ENCODE measurements at regions not wholly inside any gene's neighbourhood (a gene's known extent, or its start where the extent isn't known, plus 50 kb on each side); places are given as distances from the start of the nearest gene placed in this dataset.

DNA sequence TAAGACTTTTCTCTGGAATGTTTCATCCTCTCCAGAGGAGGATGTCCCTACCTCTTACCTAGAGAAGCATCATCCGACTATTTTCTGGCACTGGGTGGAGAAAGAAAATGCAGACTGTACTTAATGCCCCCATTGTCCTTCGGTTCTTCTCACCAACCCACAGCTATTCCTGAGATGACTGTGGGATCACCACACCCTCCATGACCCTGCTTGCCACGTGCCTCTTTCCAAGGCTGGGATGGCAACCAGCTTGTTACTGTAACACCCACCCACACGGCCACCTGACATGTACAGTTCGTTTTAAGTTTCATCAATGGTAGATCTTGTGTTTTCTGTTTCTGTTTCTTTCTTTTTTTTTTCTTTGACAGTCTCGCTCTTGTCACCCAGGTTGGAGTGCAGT lies 365.2 kb downstream of the FBXO15 start:
- DNase-seq: no peak

DNA sequence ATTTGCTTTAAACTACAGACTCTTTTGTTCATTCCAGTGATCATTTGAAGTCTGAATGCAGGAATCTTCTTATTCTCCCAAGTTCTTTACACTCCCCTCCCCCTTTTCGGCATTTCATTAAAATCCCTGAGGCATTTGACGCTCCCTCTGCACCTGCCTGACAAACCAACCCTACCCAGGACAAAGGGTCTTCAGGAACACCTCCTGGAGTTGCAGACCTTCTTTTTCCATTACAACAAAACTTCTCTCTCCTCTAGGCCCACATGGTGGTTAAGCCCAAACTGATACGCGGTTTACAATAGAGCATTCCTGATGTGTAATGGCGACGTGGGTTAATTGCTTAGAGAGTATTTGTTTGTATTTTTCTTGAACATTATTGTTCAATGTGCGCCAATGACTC lies 367.4 kb downstream of the FBXO15 start:
- no peak for DNase-seq

DNA sequence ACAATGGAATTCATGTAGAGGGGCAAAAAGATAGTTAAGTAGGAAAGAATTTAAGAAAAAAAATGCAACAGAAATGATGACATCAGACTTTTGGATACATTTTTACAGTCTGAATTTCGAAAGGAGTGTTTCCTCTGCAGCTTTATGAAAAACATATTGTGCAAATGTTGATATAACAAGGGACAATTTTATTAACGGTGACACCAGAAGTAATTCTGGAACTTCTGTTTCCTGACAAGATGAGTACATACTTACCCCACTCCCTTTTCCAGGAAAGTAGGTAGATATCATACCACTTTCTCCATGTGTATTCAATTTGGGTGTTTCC lies 369.6 kb downstream of the FBXO15 start:
- no peak for DNase-seq

DNA sequence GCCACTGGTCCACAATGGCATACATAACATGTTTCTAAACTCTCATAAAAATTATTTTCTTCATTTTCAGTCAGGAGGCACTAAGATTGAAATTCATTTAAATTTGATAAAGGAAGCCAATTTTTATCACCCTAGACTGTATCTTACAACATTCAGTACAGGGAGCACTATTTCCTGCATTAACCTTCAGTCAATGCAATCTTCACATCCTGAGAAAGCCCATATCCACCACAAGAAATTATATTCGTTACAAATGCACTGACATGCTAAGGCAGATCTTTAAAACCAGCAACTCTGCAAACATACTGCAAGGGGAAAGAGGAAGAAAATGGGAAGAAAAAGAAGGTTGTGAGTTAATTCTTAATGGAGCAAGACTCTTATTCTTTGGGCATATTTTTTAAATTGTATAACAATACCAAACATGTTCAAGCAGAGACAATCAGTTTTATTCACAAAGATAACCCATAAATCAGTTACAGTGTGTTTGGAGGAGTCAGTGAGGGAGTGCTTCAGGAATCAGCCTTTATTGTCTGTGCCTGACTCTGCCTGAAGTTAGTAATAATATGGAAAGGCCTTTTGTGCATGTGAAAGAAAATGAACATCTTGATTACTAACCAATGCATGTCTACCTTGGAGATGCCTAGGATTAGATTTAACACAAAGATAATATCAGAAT lies 370.1 kb downstream of the FBXO15 start:
- DNase-seq: no peak

DNA sequence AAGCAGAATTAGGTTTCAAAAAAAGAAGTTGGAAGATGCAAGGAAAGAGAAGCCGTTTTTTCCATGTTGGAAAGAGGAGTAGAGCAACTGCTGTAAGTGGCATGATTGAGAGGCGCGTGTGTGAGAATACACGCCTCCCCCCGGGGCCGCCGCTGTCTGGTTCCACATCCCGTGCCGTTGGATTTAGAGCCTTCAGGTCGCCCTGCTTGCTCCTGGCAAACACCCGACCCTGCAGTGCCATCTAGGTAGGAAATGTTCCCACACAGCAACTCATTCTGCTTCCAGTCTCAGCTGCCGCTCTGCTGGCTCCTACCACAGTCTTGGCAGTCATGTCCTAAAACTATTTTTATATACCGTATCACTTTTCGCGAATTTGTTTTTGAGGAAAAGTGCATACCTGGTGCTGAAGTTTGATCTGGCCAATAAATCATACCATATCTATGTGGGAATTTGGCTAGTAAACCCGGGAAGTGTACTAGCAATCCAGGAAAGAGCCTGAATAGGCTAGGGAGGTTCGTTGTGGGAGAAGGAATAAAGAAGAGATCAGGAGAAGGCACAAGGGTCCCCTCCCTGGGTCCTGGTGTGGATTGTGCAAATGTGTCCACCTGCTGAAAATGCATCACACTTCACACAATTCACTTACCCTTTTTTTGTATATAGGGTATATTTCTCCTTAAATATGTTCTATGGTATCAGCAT lies 372.7 kb downstream of the FBXO15 start:
- DNase-seq: no peak

DNA sequence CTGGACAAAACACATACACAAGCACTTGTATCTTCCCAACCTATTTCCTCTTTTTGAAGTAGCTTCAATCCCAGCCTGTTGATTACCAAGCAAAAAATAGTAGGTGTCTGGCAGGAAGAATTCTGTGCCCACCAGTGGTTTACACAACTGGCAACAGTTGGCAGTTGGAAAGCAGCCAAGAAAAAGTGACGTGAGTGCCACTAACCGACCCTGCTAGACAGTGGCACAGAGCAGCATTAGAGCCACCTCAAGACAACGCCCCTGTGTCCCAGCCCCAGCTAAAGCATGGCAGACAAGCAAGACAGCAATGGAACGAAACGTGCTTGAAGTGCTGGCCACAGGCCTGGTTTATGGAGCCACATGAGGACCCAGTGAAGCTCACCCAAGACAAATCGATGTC lies 379.6 kb downstream of the FBXO15 start:
- DNase-seq: peak; percentile 1

DNA sequence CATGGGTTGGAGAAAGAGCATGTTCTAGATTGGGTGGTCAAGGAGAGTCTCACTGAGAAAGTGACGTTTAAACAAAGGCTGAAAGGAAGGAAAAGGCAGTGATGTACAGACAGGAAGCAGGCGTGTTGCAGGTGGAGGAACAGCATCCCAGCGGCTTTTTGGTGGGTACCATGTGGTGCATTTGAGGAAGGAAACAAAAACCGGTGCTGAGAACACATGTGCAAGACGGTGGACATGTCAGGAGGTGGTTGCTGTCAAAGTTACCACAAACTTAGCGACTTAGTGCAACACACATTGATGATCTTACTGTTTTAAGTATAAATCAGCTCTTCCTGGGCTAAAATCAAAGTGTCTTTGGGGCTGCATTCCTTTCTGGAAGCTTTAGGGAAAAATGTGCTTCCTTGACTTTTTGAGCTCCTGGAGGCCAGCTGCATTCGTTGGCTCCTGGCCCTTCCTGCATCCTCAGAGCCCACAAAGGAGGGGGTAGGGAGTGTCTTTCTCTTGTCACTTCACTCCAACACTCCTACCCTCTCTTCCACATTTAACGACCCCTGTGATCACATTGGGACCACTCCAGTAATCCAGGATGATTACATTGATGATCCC lies 380.6 kb downstream of the FBXO15 start:
- DNase-seq: no peak

DNA sequence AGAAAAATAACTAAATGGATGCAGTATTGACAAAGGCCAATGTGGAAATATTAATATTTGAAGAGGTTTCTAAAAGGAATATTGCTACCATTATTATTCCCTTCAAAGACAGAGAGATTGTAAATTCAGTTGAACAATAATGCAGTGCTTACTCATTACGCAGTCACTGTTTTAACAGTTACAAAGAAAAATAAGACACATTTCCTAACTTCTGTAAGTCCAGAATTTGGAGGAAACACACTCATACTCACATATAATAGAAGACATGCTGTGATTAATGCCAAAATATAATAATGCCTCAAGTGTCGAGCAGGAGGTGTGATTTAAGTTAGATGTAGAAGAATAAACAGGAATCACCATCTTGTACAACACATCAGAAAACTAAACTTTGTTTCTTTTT lies 389.2 kb downstream of the FBXO15 start:
- DNase-seq: no peak

DNA sequence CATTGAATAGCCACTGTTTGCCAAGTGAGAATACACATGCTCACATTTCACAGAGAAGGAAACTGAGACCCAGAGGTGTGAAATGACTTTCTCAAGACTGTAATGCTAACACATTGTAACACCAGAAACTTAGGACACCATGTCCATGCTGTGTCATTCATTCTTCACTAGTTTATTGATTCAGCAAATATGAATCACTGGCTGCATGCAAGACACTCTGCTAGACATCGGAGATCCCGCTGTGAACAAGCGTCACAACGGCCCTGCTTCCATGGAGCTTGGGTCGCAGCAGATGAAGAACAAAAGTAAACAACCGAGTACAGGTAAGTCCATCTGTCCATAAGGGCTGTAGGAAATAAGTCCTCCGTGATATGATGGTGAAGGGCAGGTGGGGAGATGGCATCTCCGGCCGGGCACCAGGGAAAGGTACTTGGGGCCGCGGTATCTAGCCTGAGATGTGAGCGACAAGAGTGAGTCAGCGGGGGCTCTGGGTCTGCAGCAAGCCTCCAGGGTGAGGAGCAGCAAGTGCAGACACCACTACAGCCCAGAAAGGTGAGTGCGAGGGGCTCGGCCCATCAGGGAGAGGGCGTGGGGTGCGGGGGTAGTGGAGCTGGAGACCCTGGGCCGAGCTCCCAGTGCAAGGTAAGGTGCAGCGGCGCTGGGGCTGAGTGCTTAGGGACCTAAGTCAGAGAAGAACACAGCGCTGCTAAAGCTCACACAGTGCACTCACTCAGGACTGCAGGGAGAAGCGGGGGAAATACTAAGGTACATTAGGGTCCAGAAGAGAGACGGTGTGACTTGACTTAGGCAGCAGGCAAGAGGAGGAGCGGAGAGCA lies 391.2 kb downstream of the FBXO15 start:
- no peak for DNase-seq

DNA sequence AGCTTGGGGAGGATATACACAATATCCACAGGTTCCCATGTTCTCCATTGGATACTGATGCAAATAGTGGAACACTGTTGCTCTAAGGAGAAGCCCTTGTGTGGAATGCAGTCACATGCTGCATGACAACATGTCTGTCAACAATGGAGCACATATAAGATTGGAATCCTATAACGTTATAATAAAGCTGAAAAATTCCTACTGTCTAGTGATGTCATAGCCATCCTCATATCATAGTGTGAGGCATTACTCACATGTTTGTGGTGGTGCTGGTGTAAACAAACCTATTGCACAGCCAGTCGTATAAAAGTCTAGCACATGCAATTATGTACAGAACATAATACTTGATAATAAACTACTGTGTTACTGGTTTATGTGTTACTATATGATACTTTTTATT lies 394.7 kb downstream of the FBXO15 start:
- no peak for DNase-seq

DNA sequence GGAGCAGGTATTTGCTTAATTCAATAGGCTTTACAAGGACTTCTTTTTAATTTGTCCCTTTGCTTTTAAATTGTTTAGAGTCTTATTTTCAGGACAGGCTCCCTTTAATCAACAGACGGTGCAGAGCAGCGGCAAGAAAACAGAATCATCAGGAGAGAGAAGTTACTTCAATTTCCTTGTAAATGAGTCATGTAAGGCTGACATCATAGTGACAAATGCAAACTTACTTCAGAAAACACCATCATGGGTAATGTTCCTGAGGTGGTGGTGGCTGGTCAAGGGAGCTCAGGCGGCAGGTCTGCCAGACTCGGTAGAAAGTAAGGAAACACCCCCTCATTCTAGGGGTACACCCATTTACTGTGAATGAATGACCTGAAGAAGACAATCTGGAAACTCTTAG lies 395.1 kb downstream of the FBXO15 start:
- DNase-seq: peak; percentile 21

DNA sequence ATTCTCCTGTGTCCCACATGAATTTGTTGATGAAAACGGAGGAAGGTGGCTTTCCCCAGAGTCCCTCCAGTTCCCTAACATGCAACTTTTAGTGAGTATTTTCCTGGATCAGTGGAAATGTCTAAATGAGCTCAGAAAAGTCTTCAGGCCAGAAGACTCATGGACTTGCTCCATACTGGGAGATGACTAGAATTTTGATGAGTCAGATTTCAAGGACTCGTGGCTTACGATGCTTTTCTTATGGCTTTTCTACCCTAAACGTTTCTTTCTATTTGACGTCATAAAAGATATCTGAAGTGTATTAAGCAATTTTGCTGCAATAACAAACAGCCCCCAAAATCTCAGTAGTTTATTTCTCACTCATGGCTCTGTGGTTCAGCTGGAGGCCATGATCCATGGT lies 397.6 kb downstream of the FBXO15 start:
- no peak for DNase-seq

DNA sequence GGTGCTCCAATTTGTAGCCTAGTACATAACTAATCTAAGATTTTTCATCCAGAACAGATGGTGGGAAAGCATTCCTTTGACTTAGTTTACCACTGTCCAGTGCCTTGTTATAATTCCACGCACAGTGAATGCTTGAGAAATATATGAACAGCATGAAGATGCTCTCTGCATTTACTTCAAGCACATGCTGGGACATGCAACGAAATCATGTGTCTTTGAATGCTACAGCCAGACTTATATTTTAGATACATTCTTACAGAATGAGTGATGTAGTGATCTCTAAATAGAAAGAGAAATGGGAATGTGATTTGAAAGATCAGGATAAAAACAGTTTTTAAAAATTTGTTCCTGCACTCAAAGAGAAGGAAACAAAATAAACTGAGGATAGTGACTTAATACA lies 398.3 kb downstream of the FBXO15 start:
- no peak for DNase-seq

DNA sequence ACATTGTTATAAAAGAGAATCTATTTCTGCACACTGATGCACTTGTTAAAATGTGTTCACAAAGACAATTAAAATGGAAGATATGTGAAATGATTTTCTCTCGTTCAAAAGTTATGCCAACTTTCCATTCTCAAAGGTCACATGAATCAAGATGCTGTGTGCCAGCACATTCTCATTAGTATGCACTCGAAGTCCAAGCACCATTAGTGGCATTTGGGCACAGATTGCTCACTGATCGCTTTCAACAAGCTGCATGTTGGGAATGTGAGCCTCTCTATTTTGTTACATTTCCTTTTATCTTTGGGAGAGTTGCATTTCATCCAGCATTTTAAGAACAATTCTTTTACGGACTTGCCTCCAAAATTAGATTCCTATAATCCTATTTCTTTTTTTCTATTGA lies 398.9 kb downstream of the FBXO15 start:
- no peak for DNase-seq

DNA sequence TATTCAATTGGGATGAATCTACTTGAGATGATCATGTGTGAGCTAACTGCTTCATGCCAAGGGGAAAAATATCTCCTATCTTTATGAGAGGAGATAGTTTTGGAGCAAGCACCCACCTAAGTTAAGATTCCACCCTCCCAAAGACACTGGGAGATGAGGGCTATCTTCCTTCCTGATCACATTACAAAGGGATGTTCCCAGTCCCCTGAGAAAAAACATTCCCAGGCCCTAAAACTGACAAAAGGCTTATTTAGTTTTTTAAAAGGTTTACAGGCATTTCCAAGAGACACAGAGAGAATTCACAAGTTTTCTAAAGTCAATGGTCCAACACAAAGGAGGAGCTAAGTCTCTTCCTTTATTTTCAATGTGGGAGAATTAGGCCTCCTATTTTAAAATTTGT lies 401.5 kb downstream of the FBXO15 start:
- no peak for DNase-seq

DNA sequence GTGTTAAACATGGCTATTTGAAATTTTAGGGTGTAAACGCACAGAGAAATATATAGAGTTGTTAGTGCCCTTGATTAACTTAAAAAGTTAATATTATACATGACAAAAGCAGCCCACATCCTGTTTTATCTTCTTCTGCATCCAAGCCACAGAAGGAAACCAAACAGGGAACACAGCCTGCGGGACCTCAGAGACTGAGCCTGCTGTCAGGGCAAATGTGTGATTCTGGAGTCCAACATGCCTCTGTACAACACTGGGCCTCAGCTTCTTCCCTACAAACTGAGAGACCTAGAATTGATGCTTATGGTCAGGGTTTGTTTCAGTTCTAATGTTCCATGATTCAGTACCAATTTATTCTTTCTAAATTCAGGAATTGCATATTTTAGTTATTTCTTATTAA lies 404.7 kb downstream of the FBXO15 start:
- DNase-seq: no peak

DNA sequence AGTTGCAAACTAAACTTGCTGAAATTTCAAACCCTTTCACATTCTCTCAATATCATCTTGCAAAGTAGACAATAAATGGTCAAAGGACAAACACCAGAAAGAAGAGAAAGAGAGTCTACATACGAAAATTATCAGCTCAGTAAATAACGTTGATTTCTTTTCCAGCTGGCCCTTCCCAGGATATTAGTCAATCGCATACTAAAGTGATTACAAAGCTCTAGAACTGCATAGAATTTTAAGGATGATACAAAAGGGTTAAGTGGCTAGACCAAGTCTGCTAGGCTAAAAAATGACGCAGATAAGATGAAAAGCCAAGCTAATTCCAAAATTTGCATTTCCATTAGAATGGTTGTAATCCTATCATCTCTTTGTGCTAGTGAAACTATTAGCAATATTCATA lies 405.7 kb downstream of the FBXO15 start:
- no peak for DNase-seq

DNA sequence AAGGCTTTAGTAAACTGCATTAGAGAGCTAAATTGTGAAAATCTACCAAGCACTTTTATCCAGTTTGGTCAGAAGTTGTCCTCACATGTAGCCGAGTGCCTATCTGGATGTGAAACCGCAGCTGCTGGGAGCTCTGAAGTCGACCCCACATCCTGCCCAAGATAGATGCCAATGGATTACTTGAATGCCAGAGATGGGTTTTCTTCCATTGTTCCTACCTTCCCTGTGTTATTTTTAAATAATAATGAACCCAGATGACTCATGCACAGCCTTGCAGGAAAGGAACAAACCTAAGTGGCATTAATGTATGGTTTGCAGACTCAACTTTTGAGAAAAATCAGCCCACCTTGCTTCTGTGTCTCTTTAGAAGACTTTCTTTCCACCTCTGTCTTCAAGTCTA lies 408.5 kb downstream of the FBXO15 start:
- DNase-seq: no peak

DNA sequence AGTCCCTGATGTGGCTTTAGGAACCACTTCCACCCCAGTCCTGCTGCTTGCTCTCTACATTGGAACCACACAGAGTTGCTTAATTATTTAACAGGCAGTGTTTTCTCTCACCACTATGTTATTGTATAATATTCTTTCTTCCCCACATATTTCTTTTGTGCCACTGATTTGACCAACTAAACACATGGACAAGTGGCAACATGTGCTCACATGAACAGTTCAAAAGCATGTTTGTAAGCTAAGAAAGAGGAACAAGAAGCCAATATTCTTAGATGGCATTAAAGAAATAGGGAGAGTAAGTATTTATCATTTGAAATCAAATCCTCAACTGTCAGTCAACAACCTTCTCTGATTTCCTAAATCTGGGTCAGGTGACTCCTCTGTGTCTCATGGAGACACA lies 409.6 kb downstream of the FBXO15 start:
- DNase-seq: no peak

DNA sequence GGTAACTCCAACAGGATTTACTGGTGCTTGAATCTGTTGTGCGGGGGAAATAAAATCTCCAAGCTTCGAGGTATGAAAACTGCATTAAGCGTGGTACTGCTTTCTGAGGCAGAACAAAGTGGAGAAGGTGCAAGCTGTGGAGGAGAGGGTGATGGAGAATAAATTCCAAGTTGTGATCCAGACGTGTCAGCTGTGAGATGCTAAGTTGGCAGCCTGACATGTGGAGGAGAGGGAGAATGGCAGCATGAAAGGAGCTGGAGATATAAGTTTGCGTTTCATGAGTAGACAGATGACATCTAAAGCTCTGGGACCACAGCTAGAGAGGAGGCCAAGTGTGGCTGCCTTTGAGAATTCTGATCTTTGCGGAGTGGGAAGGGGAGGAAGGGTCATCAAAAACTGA lies 411.8 kb downstream of the FBXO15 start:
- DNase-seq: no peak

DNA sequence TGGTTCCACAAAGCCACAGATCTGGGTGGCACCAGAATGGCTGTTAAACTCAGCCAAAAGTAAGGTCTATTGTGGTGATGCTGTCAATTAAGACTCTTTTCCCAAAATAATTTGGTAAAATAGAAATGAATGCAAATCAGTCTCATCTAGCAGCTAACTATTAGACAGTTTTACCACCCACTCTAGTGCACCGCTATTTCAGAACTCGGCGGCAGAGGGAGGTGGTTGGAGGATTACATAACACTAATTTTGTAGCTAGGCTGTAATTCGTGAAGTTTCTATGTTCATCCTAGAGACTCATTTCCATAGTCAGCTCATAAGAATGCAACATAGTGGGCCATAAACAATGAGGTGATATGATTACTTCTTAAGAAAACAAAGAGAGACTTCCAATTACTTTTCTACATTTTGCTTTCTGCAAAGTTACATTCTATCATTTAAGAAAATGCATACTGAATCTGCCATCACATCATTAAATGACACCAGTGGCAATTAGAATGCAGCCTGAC lies 413.8 kb downstream of the FBXO15 start:
- no peak for DNase-seq

DNA sequence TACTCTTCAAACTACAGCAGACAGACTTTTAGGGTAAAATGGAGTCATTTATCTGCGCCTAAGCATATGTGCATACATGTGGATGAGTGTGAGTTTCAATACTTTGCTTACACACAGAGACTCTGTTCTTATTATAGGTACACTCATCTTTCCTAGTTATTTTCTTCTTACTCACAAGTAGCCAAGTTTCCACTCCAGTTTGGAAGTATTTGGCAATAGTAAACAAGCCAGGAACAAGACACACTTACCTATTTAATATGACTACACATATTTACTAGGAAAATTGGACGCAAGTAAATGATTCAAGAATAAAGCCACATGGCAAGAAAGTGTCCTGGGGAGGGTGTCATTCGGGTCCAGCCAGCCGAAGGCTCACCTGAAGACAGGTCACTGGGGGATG lies 414.3 kb downstream of the FBXO15 start:
- DNase-seq: no peak

DNA sequence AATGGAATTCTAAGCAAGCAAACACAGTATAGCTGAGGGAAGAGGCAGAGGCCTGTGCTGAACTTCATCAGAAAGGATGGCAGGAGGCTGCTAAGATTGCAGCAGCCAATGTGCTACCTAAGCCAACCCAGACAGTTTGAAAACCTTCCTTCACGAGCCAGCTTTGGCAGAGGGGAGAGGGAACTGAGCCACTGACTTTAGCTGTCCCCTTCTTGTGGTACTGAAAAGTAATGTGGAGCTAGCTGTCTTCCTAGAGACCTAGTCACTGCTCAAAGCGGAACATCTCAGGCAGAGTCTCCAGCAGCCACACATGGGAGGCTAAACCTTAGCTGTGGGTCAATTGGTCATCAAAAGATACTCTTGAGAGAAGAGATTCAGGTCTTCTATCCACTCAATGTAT lies 419.0 kb downstream of the FBXO15 start:
- DNase-seq: no peak

DNA sequence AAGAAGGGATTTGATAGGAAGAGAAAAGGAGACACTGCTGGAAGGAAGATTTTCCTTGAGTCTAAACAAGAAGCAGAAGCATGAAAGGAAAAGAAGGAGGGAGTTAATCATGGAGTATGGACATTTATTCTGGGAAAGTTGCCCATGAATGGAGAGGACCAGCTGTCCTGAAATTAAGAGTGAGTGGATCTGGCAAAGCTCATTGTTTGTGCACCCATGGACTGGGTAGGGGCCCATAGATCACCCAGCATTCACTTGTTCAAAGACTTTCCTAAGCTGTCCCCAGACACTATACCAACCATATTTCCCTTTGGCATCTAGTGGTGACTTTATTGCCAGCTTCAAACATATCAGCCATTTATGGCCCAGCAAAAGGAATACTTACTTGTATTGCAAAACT lies 422.7 kb downstream of the FBXO15 start:
- no peak for DNase-seq

Measured in suppressor macrophage treated with lipopolysaccharide for 4 hours (primary cell).